HUDEP-2 (cell line): ENCODE measurements at regions not wholly inside any gene's neighbourhood (a gene's known extent, or its start where the extent isn't known, plus 50 kb on each side); places are given as distances from the start of the nearest gene placed in this dataset.

Experiments
- DNase-seq, 76 experiments: peaks; one replicate each; lab custom pipeline; 2025; ENCODE audit not compliant: unreplicated experiment in 76 of 76; lab: John Stamatoyannopoulos, UW

- no peak for DNase-seq
Measured at GRCh38 chr15:23514484-23514883, 51.0 kb upstream of the MKRN3 start.

- DNase-seq, result no peak
Measured at GRCh38 chr15:23506762-23507161, 58.7 kb upstream of the MKRN3 start.

- DNase-seq, result no peak
Measured at GRCh38 chr15:23503980-23504379, 56.9 kb upstream of the GOLGA6L2 start.

GRCh38 chr15:23503576-23503975, 56.5 kb upstream of the GOLGA6L2 start:
- DNase-seq, result no peak

DNA sequence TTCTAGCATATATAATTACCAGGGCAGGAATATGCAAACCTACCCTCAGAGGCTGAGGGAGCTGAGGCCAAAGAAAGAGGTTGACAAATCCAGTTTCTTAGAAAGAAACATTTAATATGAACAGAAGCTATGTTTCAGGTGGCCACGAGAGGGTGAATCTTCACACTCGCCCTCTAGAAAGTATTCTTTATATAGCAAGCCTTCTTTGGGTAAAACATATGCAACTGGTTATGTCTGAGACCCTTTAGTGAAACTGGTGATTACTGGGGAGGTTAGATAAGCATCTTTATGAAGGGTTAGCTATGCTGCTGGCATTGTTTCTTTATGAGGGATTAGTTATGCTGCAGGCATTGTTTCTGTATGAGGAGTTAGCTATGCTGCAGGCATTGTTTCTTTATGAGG, 50.7 kb upstream of the GOLGA6L2 start:
- DNase-seq, result peak in 2 of 76 experiments; percentile 1 to 2
